OCI-LY3 (cell line): ENCODE measurements at regions not wholly inside any gene's neighbourhood (a gene's known extent, or its start where the extent isn't known, plus 50 kb on each side); places are given as distances from the start of the nearest gene placed in this dataset.
"Not testable (repeated sequence)": the region's sequence is repeated elsewhere in the genome, so short reads cannot be mapped to it uniquely, and the experiment has no call there.

ENCODE experiments used
- H2AFZ ChIP-seq: fragments of 200-600, 300-600 bp; shearing (Covaris generic); 2 replicates; pipeline ENCODE4 v1.6.0; 2014; ENCODE audit warnings: antibody characterized with exemption, low read depth, low read length
- H3K27ac ChIP-seq: fragments of 200-600, 300-600 bp; sonication (generic); 2 replicates; pipeline ENCODE4 v1.5.1; 2014; ENCODE audit warnings: mild to moderate bottlenecking, low read length, moderate library complexity, mixed read lengths
- H3K27me3 ChIP-seq: fragments of 200-600, 300-600 bp; sonication (generic); 2 replicates; pipeline ENCODE4 v1.6.1; 2014; ENCODE audit warnings: low read depth, low read length, mixed read lengths
- H3K36me3 ChIP-seq: fragments of 200-600, 300-600 bp; sonication (generic); replicated peaks from 2 replicates; pipeline ENCODE3; 2014; ENCODE audit warnings: low read depth, low read length, mixed read lengths
- H3K4me1 ChIP-seq: fragments of 300-600, 200-600 bp; sonication (generic); 2 replicates; pipeline ENCODE4 v1.6.1; 2014; ENCODE audit warnings: low read length, mixed read lengths
- H3K4me2 ChIP-seq: fragments of 200-600, 300-600 bp; sonication (generic); 2 replicates; pipeline ENCODE4 v1.6.1; 2014; ENCODE audit warnings: low read length, mixed read lengths
- H3K4me3 ChIP-seq: fragments of 300-600, 200-600 bp; sonication (generic); 2 replicates; pipeline ENCODE4 v1.5.1; 2014; ENCODE audit warnings: antibody characterized with exemption, mild to moderate bottlenecking, low read length, moderate library complexity
- H3K79me2 ChIP-seq: fragments of 300-600, 200-600 bp; shearing (Covaris generic); 2 replicates; pipeline ENCODE4 v1.6.1; 2014; ENCODE audit warnings: mild to moderate bottlenecking, low read length, mixed read lengths
- H3K9ac ChIP-seq: fragments of 300-600, 200-600 bp; shearing (Covaris generic); 2 replicates; pipeline ENCODE4 v1.6.0; 2014; ENCODE audit warnings: mild to moderate bottlenecking, low read length, moderate library complexity
- H3K9me3 ChIP-seq: fragments of 200-600, 300-600 bp; shearing (Covaris generic); 2 replicates; pipeline ENCODE4 v1.6.1; 2014; ENCODE audit warnings: low read length, mixed read lengths; ENCODE audit not compliant: insufficient read depth
- H4K20me1 ChIP-seq: fragments of 200-600, 300-600 bp; sonication (generic); 2 replicates; pipeline ENCODE4 v1.6.1; 2016; ENCODE audit warnings: low read length, mixed read lengths; ENCODE audit not compliant: insufficient read depth
- EZH2phosphoT487 ChIP-seq: fragments of 200-600 bp; shearing (Covaris generic); IDR thresholded peaks from 2 replicates; pipeline ENCODE4 v1.6.1; 2018; ENCODE audit warnings: antibody characterized with exemption, mixed run types, low read depth
- TF ChIP-seq, protein P1 (sequence below): fragments of 200-600, 300-600 bp; sonication (generic); IDR thresholded peaks from 2 replicates; pipeline ENCODE4 v1.5.1; 2014; ENCODE audit warnings: antibody characterized with exemption, low read length, low read depth

DNA sequence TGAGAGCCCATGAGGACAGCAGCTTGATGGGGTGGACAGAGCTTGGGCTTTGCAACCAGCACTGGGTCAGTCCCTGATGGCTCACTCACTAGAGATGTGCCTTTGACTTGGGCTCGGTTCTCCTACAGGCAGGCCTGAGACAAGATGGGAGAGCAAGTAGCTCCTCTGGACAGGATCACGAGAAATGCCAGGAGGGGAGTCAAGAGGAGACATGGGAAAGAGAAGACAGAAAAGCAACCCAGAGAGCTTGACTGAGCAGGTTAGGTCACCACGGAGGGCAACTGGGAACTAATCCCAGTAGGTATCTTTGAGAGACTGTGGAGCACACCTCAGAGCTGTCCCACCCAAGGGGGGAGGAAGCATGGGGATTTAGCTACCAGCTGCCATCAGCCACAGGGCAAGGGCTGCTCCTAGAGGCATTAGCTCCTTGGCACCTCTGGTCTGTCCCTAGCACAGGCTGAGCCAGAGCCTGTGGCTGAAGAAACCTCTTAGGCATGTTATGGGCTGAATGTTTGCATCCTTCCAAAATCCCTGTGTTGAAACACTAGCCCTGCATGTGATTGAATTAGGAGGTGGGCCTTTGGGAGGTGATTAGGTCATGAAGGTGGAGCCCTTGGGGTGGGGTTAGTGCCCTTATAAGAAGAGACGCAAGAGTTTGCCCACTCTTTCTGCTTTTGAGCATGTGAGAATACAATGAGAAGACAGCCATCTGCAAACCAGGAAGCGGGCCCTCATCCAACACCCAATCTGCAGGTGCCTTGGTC is 145.6 kb downstream of the SMIM20 start:
- no peak overlapping the region for H3K27ac ChIP-seq
- H3K4me3 ChIP-seq: no peak overlapping the region
- H3K27me3 ChIP-seq: 0 out of 2 replicates have a peak, but pooled peaks cover 3% of the 10 kb centered on the region

DNA sequence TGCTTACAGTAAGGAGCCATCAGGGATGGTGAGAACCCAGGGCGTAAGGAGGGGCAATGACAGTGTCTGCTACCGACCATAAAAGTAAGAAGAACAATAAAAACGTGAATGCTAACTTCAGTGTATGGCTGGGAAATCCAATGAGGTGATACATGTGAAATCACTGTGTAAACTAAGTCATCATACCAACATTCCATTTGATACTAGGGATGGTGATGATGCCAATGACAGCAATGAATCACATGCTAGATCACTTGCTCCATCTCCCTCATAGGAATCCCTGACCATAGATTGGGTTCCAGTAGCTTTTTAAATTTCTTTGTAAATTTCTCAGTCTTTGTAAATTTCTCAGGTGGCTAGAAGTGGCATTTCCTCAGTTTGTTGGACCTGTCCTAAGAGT is 146.3 kb downstream of the SMIM20 start:
- H3K27me3 ChIP-seq: peaks cover 3% of the 10 kb centered on the region; the same call in 1 of the 2 replicates
- H2AFZ ChIP-seq: no peak overlapping the region
- H3K4me2 ChIP-seq: no peak overlapping the region
- no peak overlapping the region for H3K27ac ChIP-seq
- no peak overlapping the region for H3K4me3 ChIP-seq
- no peaks in the 10 kb centered on the region for H3K36me3 ChIP-seq
- peaks cover 18% of the 10 kb centered on the region for H3K4me1 ChIP-seq
- no peaks in the 10 kb centered on the region for H4K20me1 ChIP-seq
- no peaks in the 10 kb centered on the region for H3K79me2 ChIP-seq
- no peaks in the 10 kb centered on the region for H3K9me3 ChIP-seq
- no peak overlapping the region for H3K9ac ChIP-seq
- TF ChIP-seq, protein P1, sequence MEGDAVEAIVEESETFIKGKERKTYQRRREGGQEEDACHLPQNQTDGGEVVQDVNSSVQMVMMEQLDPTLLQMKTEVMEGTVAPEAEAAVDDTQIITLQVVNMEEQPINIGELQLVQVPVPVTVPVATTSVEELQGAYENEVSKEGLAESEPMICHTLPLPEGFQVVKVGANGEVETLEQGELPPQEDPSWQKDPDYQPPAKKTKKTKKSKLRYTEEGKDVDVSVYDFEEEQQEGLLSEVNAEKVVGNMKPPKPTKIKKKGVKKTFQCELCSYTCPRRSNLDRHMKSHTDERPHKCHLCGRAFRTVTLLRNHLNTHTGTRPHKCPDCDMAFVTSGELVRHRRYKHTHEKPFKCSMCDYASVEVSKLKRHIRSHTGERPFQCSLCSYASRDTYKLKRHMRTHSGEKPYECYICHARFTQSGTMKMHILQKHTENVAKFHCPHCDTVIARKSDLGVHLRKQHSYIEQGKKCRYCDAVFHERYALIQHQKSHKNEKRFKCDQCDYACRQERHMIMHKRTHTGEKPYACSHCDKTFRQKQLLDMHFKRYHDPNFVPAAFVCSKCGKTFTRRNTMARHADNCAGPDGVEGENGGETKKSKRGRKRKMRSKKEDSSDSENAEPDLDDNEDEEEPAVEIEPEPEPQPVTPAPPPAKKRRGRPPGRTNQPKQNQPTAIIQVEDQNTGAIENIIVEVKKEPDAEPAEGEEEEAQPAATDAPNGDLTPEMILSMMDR: no peak
- no peak for TF ChIP-seq EZH2phosphoT487

More for the DNA sequence above, 145.6 kb downstream of the SMIM20 start:
- Histone ChIP-seq H3K36me3 (no peaks in the 10 kb centered on the region), H3K9ac (no peak overlapping the region), H3K9me3 (no peaks in the 10 kb centered on the region), H2AFZ (no peak overlapping the region), H4K20me1 (no peaks in the 10 kb centered on the region), H3K4me1 (peaks cover 18% of the 10 kb centered on the region), H3K4me2 (no peak overlapping the region), H3K79me2 (no peaks in the 10 kb centered on the region)
- TF ChIP-seq EZH2phosphoT487: no peak
- TF ChIP-seq, protein P1: no peak

DNA sequence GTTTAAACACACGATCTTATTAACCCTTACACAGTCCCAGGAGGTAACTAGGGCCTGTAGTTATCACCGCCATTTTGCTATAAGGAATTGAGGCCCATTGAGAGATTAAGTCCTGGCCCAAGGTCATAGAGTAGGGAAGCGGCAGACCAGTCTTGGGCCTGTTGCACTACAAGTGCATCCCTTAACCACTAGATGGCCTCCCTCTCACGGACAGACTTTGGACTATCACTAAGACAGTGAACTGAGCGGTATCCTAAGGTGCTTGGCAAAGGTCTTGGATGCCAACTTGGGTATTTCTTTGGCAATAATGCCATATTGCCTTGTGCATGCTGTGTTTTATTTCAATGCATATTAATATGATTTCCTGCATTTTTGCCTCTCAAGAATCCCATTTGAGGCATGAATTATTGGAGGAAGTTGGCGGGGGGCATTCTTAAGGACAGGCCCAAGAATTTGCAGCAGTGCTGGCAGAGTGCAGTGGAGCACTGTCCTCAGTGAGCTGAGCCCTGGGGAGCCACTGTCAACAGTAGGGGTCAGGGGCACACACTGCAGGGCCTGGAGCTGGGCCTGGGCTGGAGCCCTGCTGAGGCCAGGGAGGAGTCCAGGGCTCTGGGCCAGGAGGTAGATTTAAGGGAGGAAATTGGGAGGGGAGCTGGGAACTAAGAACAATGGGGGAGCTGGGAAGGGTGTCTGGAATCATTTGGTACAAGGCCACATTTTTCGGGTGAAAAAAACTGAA is 147.4 kb downstream of the SMIM20 start:
- Histone ChIP-seq H3K27ac (no peak overlapping the region), H3K27me3 (peaks cover under 1% of the 10 kb centered on the region; the same call in 1 of the 2 replicates), H4K20me1 (no peaks in the 10 kb centered on the region), H3K4me2 (no peak overlapping the region), H3K4me1 (peaks cover 18% of the 10 kb centered on the region), H3K9me3 (no peaks in the 10 kb centered on the region), H3K4me3 (no peak overlapping the region), H3K79me2 (no peaks in the 10 kb centered on the region), H2AFZ (no peak overlapping the region), H3K36me3 (no peaks in the 10 kb centered on the region), H3K9ac (no peak overlapping the region)
- TF ChIP-seq, protein P1: peak; percentile 88
- TF ChIP-seq EZH2phosphoT487: no peak

DNA sequence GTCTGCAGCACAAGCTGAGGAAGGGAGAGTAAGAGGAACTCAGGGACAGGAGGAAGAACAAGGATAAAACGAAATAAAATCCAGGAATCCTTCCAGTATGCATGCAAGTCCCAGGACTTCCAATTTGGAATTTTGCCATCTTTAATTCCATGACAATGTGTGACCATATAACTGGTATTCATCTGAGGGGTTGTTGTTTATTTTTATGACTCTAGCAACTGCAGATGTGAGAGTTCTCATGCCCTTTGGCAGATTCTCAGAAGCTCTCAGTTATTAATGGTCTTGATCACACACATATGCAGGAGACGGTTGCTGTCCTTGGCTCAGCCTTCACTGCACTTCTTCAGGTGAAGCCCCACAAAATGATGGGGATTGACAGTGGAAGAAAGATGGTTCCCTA is 148.2 kb downstream of the SMIM20 start:
- Histone ChIP-seq H3K9me3 (no peaks in the 10 kb centered on the region), H3K4me1 (peaks cover 18% of the 10 kb centered on the region), H4K20me1 (no peaks in the 10 kb centered on the region), H3K36me3 (no peaks in the 10 kb centered on the region), H3K27me3 (no peaks in the 10 kb centered on the region; the same call in 1 of the 2 replicates), H3K9ac (no peak overlapping the region), H3K4me2 (no peak overlapping the region), H3K27ac (no peak overlapping the region), H3K79me2 (no peaks in the 10 kb centered on the region), H2AFZ (no peak overlapping the region), H3K4me3 (no peak overlapping the region)
- TF ChIP-seq EZH2phosphoT487: no peak
- TF ChIP-seq, protein P1: no peak

DNA sequence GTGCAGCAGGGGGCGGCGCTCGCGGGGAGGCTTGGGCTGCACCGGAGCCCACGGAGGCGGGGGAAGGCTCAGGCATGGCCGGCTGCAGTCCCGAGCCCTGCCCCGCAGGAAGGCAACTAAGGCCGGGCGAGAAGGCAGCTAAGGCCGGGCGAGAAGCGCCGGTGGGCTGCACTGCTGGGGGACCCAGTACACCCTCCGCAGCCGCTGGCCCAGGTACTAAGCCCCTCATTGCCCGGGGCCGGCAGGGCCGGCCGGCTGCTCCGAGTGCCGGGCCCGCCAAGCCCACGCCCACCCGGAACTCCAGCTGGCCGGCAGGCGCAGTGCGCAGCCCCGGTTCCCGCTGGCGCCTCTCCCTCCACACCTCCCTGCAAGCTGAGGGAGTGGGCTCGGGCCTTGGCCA is 150.0 kb downstream of the SMIM20 start:
- not testable (repeated sequence) for H4K20me1 ChIP-seq, H3K79me2 ChIP-seq, H3K27me3 ChIP-seq, H3K4me3 ChIP-seq, H3K4me2 ChIP-seq, H3K27ac ChIP-seq, H3K9ac ChIP-seq, H3K9me3 ChIP-seq, H2AFZ ChIP-seq, H3K36me3 ChIP-seq
- H3K4me1 ChIP-seq: peaks cover 12% of the 10 kb centered on the region
